A673 (cell line): ENCODE measurements at regions not wholly inside any gene's neighbourhood (a gene's known extent, or its start where the extent isn't known, plus 50 kb on each side); places are given as distances from the start of the nearest gene placed in this dataset.

Experiments
- BruUV-seq: library from RNA; stranded (reverse); fragments of 400-500 nt; replicated peaks from 2 replicates; lab custom pipeline; 2021; lab: Mats Ljungman, UMichigan
- CTCF ChIA-PET: fragments of 300-600 bp; sonication (Branson Sonifier 250); formaldehyde crosslinking; loops from one replicate; lab custom pipeline; 2022; ENCODE audit warnings: antibody characterized with exemption; lab: Charles Lee
- POLR2A ChIA-PET: fragments of 300-600 bp; sonication (Branson Sonifier 250); formaldehyde crosslinking; loops from one replicate; lab custom pipeline; 2022; ENCODE audit warnings: antibody characterized with exemption; ENCODE audit not compliant: low non-redundant PET; lab: Charles Lee
- DNase-seq: peaks from one replicate; pipeline ENCODE4 v3.0.0-alpha.2; 2015; ENCODE audit warnings: low spot score
- H3K27ac ChIP-seq: fragments of 200-600 bp; sonication (generic); 2 replicates; pipeline ENCODE4 v1.5.1; 2016; ENCODE audit warnings: mixed run types, low read depth, mild to moderate bottlenecking, mixed read lengths, antibody characterized with exemption, low read length; ENCODE audit not compliant: poor library complexity, severe bottlenecking
- H3K27me3 ChIP-seq: fragments of 200-600 bp; sonication (generic); replicated peaks from 2 replicates; pipeline ENCODE4 v1.6.1; 2017; ENCODE audit warnings: mixed run types, low read depth, mild to moderate bottlenecking, mixed read lengths, antibody characterized with exemption, low read length; ENCODE audit not compliant: insufficient read depth, poor library complexity
- H3K36me3 ChIP-seq: fragments of 200-600 bp; sonication (generic); 2 replicates; pipeline ENCODE4 v1.6.1; 2016; ENCODE audit warnings: mixed run types, mild to moderate bottlenecking, mixed read lengths, antibody characterized with exemption, low read length; ENCODE audit not compliant: insufficient read depth, poor library complexity, severe bottlenecking
- H3K4me1 ChIP-seq: fragments of 200-600 bp; sonication (generic); 2 replicates; pipeline ENCODE4 v1.6.1; 2017; ENCODE audit warnings: mixed run types, mild to moderate bottlenecking, mixed read lengths, antibody characterized with exemption, low read length; ENCODE audit not compliant: insufficient read depth, poor library complexity, severe bottlenecking
- H3K4me3 ChIP-seq: fragments of 200-600 bp; sonication (generic); 2 replicates; pipeline ENCODE4 v1.5.1; 2016; ENCODE audit warnings: low read depth, mixed run types, mild to moderate bottlenecking, mixed read lengths, low read length; ENCODE audit not compliant: poor library complexity, severe bottlenecking
- H3K9me3 ChIP-seq: fragments of 200-600 bp; sonication (generic); 2 replicates; pipeline ENCODE4 v1.6.1; 2016; ENCODE audit warnings: mixed run types, low read depth, mild to moderate bottlenecking, mixed read lengths, antibody characterized with exemption, low read length; ENCODE audit not compliant: poor library complexity, severe bottlenecking
- EZH2 ChIP-seq: fragments of 200-600 bp; sonication (generic); IDR thresholded peaks from 2 replicates; pipeline ENCODE4 v1.6.1; 2017; ENCODE audit warnings: borderline replicate concordance, low read depth, mild to moderate bottlenecking, mixed read lengths, antibody characterized with exemption, low read length; ENCODE audit not compliant: poor library complexity, severe bottlenecking
- intact Hi-C: fragments of 100-400 bp; cut with micrococcal nuclease; formaldehyde crosslinking; loops from one replicate; pipeline ENCODE4 v1.10.0; 2022; ENCODE audit not compliant: unreplicated experiment
- TF ChIP-seq, protein P1 (sequence below): fragments of 300-800, 200-600 bp; sonication (generic); conservative IDR thresholded peaks from 2 replicates; pipeline ENCODE4 v1.5.1; 2017; ENCODE audit warnings: low read depth, mild to moderate bottlenecking, antibody characterized with exemption, low read length, moderate library complexity, mixed read lengths

GRCh38 chr12:90338365-90338764 lies 616.6 kb downstream of the CCER1 start:
- Histone ChIP-seq H3K4me3 (no peak overlapping the region), H3K4me1 (peaks cover 4% of the 10 kb centered on the region), H3K27ac (no peak overlapping the region), H3K9me3 (no peaks in the 10 kb centered on the region), H3K27me3 (no peaks in the 10 kb centered on the region), H3K36me3 (no peaks in the 10 kb centered on the region)
- no peak for DNase-seq
- ChIA-PET POLR2A (no interaction called here), CTCF (no interaction called here)
- BruUV-seq, result no TSS peak
- intact Hi-C loops, result loop anchor here (10.0 kb wide), 1 partner anchor 794 kb away; no protein-coding TSS in a partner anchor
- TF ChIP-seq, protein P1, sequence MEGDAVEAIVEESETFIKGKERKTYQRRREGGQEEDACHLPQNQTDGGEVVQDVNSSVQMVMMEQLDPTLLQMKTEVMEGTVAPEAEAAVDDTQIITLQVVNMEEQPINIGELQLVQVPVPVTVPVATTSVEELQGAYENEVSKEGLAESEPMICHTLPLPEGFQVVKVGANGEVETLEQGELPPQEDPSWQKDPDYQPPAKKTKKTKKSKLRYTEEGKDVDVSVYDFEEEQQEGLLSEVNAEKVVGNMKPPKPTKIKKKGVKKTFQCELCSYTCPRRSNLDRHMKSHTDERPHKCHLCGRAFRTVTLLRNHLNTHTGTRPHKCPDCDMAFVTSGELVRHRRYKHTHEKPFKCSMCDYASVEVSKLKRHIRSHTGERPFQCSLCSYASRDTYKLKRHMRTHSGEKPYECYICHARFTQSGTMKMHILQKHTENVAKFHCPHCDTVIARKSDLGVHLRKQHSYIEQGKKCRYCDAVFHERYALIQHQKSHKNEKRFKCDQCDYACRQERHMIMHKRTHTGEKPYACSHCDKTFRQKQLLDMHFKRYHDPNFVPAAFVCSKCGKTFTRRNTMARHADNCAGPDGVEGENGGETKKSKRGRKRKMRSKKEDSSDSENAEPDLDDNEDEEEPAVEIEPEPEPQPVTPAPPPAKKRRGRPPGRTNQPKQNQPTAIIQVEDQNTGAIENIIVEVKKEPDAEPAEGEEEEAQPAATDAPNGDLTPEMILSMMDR, result no peak
- TF ChIP-seq EZH2, result no peak

GRCh38 chr12:90337018-90337417 lies 618.0 kb downstream of the CCER1 start:
- intact Hi-C loops, result loop anchor here (10.0 kb wide), 1 partner anchor 792 kb away; no protein-coding TSS in a partner anchor
- H3K27ac ChIP-seq, result no peak overlapping the region
- no peak for TF ChIP-seq EZH2
- TF ChIP-seq, protein P1, result no peak
- no peaks in the 10 kb centered on the region for H3K9me3 ChIP-seq
- peaks cover 11% of the 10 kb centered on the region for H3K4me1 ChIP-seq
- ChIA-PET CTCF (no interaction called here), POLR2A (no interaction called here)
- H3K36me3 ChIP-seq, result no peaks in the 10 kb centered on the region
- no peak overlapping the region for H3K4me3 ChIP-seq
- H3K27me3 ChIP-seq, result no peaks in the 10 kb centered on the region
- no peak for DNase-seq
- BruUV-seq, result no TSS peak

- Histone ChIP-seq H3K27ac (no peak overlapping the region), H3K36me3 (no peaks in the 10 kb centered on the region), H3K4me1 (peaks cover 23% of the 10 kb centered on the region), H3K27me3 (no peaks in the 10 kb centered on the region), H3K9me3 (no peaks in the 10 kb centered on the region), H3K4me3 (no peak overlapping the region)
- POLR2A ChIA-PET, result no interaction called here
- intact Hi-C loops, result loop anchor here (10.0 kb wide), 1 partner anchor 791 kb away; no protein-coding TSS in a partner anchor
- no TSS peak for BruUV-seq
- TF ChIP-seq, protein P1, result no peak
- TF ChIP-seq EZH2, result no peak
- DNase-seq, result no peak
- CTCF ChIA-PET, result no interaction called here
These were observed 619.4 kb downstream of the CCER1 start for GRCh38 chr12:90335566-90335965.
